GM23338 (cell line): ENCODE measurements at regions not wholly inside any gene's neighbourhood (a gene's known extent, or its start where the extent isn't known, plus 50 kb on each side); places are given as distances from the start of the nearest gene placed in this dataset.

Experiments
- CREB1 ChIP-seq: fragments of 250-450 bp; sonication (Bioruptor Pico); IDR thresholded peaks from 2 replicates; pipeline ENCODE4 v1.5.0; 2020; ENCODE audit warnings: low read depth, mild to moderate bottlenecking, moderate library complexity
- CTCF ChIP-seq, 2 experiments: fragments of 200-600 bp in 1 of 2; sonication (generic) in 1 of 2; conservative IDR thresholded peaks; 2 replicates each; pipeline versions ENCODE4 v1.5.1 to v1.6.1; 2016 to 2017; ENCODE audit warnings: antibody characterized with exemption in 2 of 2, low read depth in 2 of 2, mild to moderate bottlenecking in 2 of 2, moderate library complexity in 1 of 2
- ETS1 ChIP-seq: IDR thresholded peaks from 2 replicates; pipeline ENCODE4 v1.6.1; 2016; ENCODE audit warnings: antibody characterized with exemption
- EZH2 ChIP-seq: fragments of 200-600 bp; sonication (generic); IDR thresholded peaks from one replicate; pipeline ENCODE4 v1.8.0; 2017; ENCODE audit warnings: antibody characterized with exemption, mild to moderate bottlenecking, low read depth; ENCODE audit not compliant: unreplicated experiment
- POLR2AphosphoS5 ChIP-seq: IDR thresholded peaks from 2 replicates; pipeline ENCODE4 v1.6.1; 2016; ENCODE audit warnings: antibody characterized with exemption, low read depth

GRCh38 chr9:18393340-18394130 is 80.4 kb upstream of the ADAMTSL1 start:
- no peak for TF ChIP-seq CTCF (conservative IDR thresholded peaks at IDR 0.05; ENCODE audit: low read depth in 2 of 2)
- no peak for TF ChIP-seq ETS1
- TF ChIP-seq POLR2AphosphoS5: no peak
- no peak for TF ChIP-seq CREB1
- TF ChIP-seq EZH2: no peak
